Thymus (tissue), 11 donors: ENCODE measurements at regions not wholly inside any gene's neighbourhood (a gene's known extent, or its start where the extent isn't known, plus 50 kb on each side); places are given as distances from the start of the nearest gene placed in this dataset.

ENCODE experiments used
- DNase-seq, 9 donors: peaks; one replicate each; pipeline ENCODE4 v3.0.0-alpha.2; 2013; ENCODE audit warnings: low spot score in 9 of 9, low read depth in 6 of 9, missing footprints in 1 of 9
- H3K27ac ChIP-seq, 2 donors: one replicate each; pipeline ENCODE4 v1.5.1; 2013; ENCODE audit warnings: control low read depth in 1 of 2, low read depth in 1 of 2, low read length in 1 of 2, mild to moderate bottlenecking in 1 of 2, moderate library complexity in 1 of 2
- H3K27me3 ChIP-seq, 2 donors: one replicate each; pipeline ENCODE4 v1.5.1; 2013; ENCODE audit warnings: low read length in 1 of 2; ENCODE audit not compliant: control insufficient read depth in 2 of 2, insufficient read depth in 1 of 2
- H3K36me3 ChIP-seq, 2 donors: one replicate each; pipeline ENCODE4 v1.5.1; 2013; ENCODE audit warnings: low read length in 1 of 2, mild to moderate bottlenecking in 1 of 2, moderate library complexity in 1 of 2; ENCODE audit not compliant: control insufficient read depth in 2 of 2, insufficient read depth in 2 of 2
- H3K4me1 ChIP-seq, 2 donors: one replicate each; pipeline ENCODE4 v1.5.1; 2013; ENCODE audit warnings: low read length in 2 of 2; ENCODE audit not compliant: control insufficient read depth in 2 of 2, insufficient read depth in 2 of 2
- H3K4me3 ChIP-seq, 2 donors: one replicate each; pipeline ENCODE4 v1.5.1; 2013; ENCODE audit warnings: low read length in 2 of 2, control low read depth in 1 of 2, mild to moderate bottlenecking in 1 of 2
- H3K9me3 ChIP-seq, 2 donors: one replicate each; pipeline ENCODE4 v1.5.1; 2013; ENCODE audit warnings: low read length in 1 of 2, mild to moderate bottlenecking in 1 of 2; ENCODE audit not compliant: control insufficient read depth in 2 of 2, insufficient read depth in 1 of 2
- WGBS: extraction: QIAGEN DNeasy Blood & Tissue Kit; methylation state at CpG from one replicate; pipeline ENCODE4 v1.1.7; 2013; 5-methylcytosine and 5-hydroxymethylcytosine counted together
- donor health status: healthy.

DNA sequence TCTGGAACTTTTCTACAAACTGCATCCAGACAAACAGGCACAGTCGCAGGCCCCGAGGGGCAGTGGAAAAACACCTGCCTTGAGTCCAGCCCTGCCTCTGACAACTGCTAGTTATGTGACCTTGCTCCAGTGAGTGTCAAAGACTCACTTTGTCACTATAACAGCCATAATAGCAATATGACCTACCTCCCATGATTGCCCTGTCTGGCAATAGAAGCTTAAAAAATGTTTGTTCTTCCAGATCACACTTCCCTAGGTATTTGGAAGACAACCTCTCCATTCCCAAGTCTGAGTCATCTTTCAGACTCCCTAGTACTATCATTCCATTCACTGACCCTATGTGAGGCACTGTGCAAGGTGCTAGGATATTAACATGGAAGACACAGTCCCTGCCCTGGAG is 74.5 kb downstream of the RPL27A start:
- H3K4me3 ChIP-seq = no peak overlapping the region
- H3K9me3 ChIP-seq = no peaks in the 10 kb centered on the region
- whole genome bisulfite sequencing = 96% methylated on average over 2 of the region's 2 CpGs
- peaks cover 0 to 2% of the 10 kb centered on the region in 2 donors for H3K27me3 ChIP-seq
- no peaks in the 10 kb centered on the region for H3K4me1 ChIP-seq
- no peaks in the 10 kb centered on the region for H3K36me3 ChIP-seq
- DNase-seq = no peak
- H3K27ac ChIP-seq = no peak overlapping the region

DNA sequence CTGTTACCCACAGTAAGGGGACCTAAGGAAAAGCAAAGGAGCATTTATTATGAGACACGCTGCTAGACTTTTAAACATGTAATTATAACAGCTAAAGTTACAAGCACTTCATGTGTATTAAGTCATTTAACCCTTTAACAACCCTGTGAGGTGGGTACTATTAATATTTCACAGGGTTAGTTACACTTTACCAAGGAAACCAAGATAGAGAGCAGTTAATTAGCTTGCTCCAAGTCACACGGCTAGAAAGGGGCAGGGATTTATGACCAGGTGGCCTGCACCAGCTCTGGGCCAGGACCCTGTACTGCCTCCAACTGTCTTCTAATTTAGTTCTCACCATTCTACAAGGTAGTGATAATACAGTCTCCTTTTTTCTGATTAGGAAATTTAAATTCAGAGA is 74.9 kb downstream of the RPL27A start:
- H3K36me3 ChIP-seq = no peaks in the 10 kb centered on the region
- peaks cover 0 to 2% of the 10 kb centered on the region in 2 donors for H3K27me3 ChIP-seq
- no peak overlapping the region for H3K4me3 ChIP-seq
- H3K27ac ChIP-seq = no peak overlapping the region
- no peaks in the 10 kb centered on the region for H3K9me3 ChIP-seq
- 95% methylated on average over 2 of the region's 2 CpGs for WGBS
- no peaks in the 10 kb centered on the region for H3K4me1 ChIP-seq
- no peak for DNase-seq

DNA sequence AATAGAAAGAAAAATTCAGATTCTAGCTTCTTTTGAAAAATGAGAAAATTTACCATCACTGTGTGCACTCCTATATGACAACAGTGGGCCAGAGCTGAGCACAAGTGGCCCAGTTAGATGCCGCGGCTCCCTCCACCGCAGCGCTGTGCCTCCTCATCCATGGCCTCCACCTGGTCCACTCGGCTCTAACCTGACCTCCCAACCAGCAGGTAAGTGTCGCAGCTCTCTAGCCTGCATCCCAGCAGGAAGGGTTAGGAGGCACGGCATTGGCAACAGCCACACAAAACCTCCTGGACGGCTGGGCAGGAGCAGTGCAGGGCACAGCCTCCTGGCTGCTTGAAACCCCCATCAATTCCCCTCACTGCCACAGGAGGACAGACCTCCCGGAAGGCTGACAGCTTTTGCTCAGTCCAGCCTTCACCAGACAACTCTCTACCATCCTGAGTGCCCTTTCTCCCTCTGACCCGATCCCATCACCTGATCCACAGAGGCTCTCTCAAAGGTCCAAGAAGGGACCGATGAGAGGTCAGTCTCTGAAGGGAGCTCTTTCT is 76.1 kb downstream of the RPL27A start:
- no peak overlapping the region for H3K27ac ChIP-seq

DNA sequence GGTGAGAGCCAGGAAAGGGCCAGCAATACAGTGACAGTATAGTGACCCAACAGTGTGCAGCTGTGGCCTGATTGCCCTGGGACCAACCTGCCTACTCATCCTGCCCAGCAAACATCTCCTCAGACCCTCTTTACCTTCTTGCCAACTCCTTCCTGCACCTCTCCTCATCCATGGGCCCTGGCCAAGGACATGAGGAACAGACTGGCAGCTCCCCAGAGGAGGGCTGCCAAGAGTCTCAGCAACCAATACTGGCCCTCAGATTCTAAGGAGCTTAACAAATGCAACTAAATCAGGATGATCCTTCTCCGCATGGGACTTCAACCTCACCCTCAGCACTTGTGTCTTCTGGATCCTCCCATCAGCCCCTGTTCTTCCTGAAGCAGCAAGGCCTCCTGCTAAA is 77.0 kb downstream of the RPL27A start:
- Histone ChIP-seq H3K9me3 (no peaks in the 10 kb centered on the region), H3K27me3 (peaks cover 0 to 2% of the 10 kb centered on the region in 2 donors), H3K4me3 (no peak overlapping the region), H3K36me3 (no peaks in the 10 kb centered on the region), H3K4me1 (no peaks in the 10 kb centered on the region), H3K27ac (no peak overlapping the region)
- DNase-seq = no peak
- WGBS = 89% methylated on average over 1 of the region's 1 CpG

More for the DNA sequence above, 76.1 kb downstream of the RPL27A start:
- Histone ChIP-seq H3K27me3 (peaks cover 0 to 2% of the 10 kb centered on the region in 2 donors), H3K9me3 (no peaks in the 10 kb centered on the region), H3K4me1 (no peaks in the 10 kb centered on the region), H3K4me3 (no peak overlapping the region), H3K36me3 (no peaks in the 10 kb centered on the region)
- DNase-seq = no peak
- 97% methylated on average over 11 of the region's 11 CpGs for WGBS

DNA sequence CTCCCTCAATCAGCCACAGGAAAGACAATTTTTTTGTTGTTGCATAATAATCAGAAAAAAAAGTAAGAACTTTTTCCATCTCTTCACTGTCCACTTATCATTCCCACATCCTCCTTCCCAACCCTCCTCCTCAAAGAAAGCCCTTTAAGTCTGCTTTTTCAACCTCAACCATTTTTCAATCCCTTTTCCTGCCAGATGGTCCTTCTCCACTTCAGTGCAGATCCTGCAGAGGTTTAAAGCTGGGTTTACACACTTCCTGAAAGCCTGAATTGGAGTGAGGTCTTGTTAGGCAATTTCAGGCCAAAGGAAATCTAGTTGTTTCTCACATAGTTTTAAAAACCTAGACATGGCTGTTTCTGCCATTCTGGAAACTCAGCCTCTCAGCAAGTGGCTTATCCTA is 78.3 kb downstream of the RPL27A start:
- H3K36me3 ChIP-seq = no peaks in the 10 kb centered on the region
- no peak for DNase-seq
- peaks cover 0 to 2% of the 10 kb centered on the region in 2 donors for H3K27me3 ChIP-seq
- H3K9me3 ChIP-seq = no peaks in the 10 kb centered on the region
- H3K4me3 ChIP-seq = no peak overlapping the region
- H3K4me1 ChIP-seq = no peaks in the 10 kb centered on the region
- H3K27ac ChIP-seq = no peak overlapping the region

DNA sequence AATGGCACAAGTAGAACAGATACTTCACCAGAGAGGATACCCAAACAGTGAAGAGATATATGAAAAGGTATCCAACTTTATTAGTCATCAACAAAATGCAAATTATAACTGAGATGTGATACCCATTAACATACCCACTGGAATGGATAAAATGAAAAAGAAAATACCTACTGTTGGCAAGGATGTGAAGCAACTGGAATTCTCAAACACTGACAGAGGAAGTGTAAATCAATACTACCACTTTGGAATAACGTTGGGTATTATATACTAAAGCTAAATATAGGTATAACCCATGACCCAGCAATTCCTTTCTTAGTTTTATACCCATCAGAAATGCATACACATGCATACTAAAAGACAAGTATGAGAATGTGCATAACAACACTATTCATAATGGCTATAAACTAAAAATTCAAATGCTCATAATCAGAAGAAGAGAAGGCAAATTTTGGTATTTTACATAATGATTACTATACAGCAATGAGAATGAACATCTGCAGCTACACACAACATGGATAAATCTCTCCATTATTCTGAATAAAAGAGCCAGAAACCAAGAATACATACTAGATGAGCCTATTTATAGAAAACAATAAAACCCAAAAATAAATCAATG is 80.6 kb downstream of the RPL27A start:
- H3K4me1 ChIP-seq = no peaks in the 10 kb centered on the region
- 33% methylated on average over 1 of the region's 1 CpG for WGBS
- H3K36me3 ChIP-seq = no peaks in the 10 kb centered on the region
- no peak for DNase-seq
- H3K27me3 ChIP-seq = peaks cover 0 to 2% of the 10 kb centered on the region in 2 donors
- no peak overlapping the region for H3K4me3 ChIP-seq
- no peaks in the 10 kb centered on the region for H3K9me3 ChIP-seq
- no peak overlapping the region for H3K27ac ChIP-seq

DNA sequence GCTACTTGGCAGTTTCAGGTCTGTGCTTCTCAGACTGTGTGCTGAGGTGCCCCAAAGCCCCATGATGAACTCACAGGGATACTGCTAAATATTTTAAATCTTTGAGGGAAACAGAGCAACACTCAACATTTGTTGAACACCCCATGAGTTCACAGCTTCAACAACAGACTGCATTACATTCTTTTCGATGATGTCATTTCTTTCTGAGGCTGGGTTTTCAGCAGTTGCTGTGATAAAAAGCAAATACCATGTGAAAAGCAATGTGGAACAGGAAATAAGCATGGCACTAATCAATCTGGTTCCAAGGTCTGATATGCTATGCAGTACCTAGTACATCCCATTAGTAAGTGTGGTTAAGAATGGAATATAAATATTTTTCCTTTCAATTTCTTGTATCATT is 82.7 kb downstream of the RPL27A start:
- H3K4me1 ChIP-seq = peaks cover 0 to 8% of the 10 kb centered on the region in 2 donors
- H3K27ac ChIP-seq = no peak overlapping the region
- no peaks in the 10 kb centered on the region for H3K27me3 ChIP-seq
- DNase-seq = no peak
- WGBS = 99% methylated on average over 1 of the region's 1 CpG
- H3K9me3 ChIP-seq = no peaks in the 10 kb centered on the region
- no peaks in the 10 kb centered on the region for H3K36me3 ChIP-seq
- no peak overlapping the region for H3K4me3 ChIP-seq

DNA sequence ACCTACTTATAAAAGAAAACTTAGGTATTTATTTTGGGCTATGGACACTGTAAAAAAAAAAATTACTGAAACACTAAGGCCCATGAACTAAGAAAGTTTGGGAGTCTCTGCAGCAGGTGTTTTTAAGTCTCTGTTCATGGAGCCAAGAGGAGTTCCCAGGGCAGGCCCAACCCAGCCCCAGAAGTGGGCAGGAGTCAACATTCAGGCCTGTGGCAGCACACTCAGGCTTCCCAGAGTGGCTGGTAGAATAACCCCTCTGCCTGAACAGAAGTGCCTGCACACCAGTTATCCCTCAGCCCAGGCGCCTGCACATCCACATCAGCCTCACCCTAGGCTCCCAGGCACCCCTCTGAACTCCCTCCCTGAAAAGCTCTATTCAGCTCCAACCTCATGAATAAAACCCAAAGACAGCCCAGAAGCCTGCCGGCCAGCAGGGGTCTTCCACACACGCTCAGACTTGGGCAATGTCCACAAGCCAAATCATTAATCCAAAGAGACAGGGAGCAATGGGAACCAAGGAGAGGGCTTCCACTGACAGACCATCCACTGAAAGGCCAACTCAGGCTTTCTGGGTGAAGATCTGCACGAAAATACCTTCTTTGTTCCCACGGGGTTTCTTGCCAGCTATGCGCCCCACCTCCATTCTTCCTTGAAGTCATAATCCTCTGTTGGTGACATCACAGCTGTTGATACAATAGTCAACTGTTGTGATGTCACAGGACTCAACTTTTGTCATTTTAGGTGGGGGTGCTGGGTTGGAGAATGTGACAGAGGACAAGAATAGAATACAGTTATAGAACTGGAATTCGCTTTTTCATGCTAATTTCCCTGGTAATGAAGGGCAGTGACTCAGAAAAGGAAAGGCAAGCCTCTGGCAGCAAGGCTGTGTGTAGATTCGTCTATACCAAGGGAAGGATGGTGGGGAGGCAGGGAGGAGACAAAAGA is 83.7 kb downstream of the RPL27A start:
- Histone ChIP-seq H3K27me3 (no peaks in the 10 kb centered on the region), H3K4me1 (peaks cover 0 to 8% of the 10 kb centered on the region in 2 donors), H3K9me3 (no peaks in the 10 kb centered on the region), H3K4me3 (no peak overlapping the region), H3K27ac (no peak overlapping the region), H3K36me3 (no peaks in the 10 kb centered on the region)
- DNase-seq = no peak
- 91% methylated on average over 8 of the region's 8 CpGs for WGBS

DNA sequence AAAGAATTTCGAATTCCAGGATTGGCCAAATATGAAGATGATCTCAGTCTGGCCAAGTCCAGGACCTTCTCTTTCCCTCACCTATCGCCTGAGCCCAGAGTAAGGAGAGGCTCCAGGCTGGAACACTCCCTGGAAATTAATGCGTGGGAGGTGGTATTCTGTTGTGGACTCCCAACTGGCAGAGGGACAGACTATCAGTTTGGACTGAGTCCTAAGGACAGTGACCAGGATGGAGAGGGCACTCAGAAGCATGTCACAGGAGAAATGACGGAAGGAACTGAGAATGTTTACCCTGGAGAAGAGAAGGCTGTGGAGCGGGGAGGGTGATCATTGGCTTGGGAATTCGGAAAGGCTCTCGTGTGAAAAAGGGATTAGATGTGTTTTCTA is 84.4 kb downstream of the RPL27A start:
- H3K36me3 ChIP-seq = no peaks in the 10 kb centered on the region
- H3K27me3 ChIP-seq = no peaks in the 10 kb centered on the region
- H3K4me1 ChIP-seq = peaks cover 0 to 8% of the 10 kb centered on the region in 2 donors
- no peaks in the 10 kb centered on the region for H3K9me3 ChIP-seq
- H3K4me3 ChIP-seq = no peak overlapping the region
- no peak overlapping the region for H3K27ac ChIP-seq
- DNase-seq = no peak
- WGBS = 96% methylated on average over 7 of the region's 7 CpGs
